Right atrium auricular region (tissue), 2 donors: ENCODE measurements at regions not wholly inside any gene's neighbourhood (a gene's known extent, or its start where the extent isn't known, plus 50 kb on each side); places are given as distances from the start of the nearest gene placed in this dataset.

Experiments
- DNase-seq: peaks from one replicate; pipeline ENCODE4 v3.0.0-alpha.2; 2019; ENCODE audit warnings: low spot score
- H3K27ac ChIP-seq, 2 donors: fragments of 200-600 bp; sonication (generic); 1 replicate in 1 of 2; 2 replicates in 1 of 2; pipeline ENCODE4 v1.5.1; 2016 to 2019
- H3K27me3 ChIP-seq, 2 donors: fragments of 200-600 bp; sonication (generic); one replicate each; pipeline versions ENCODE4 v1.5.1 to v1.6.0; 2017 to 2019
- H3K36me3 ChIP-seq: fragments of 200-600 bp; sonication (generic); one replicate; pipeline ENCODE4 v1.5.1; 2016
- H3K4me1 ChIP-seq, 2 donors: fragments of 200-600 bp; sonication (generic); one replicate each; pipeline versions ENCODE4 v1.5.1 to v1.6.0; 2017 to 2019
- H3K4me3 ChIP-seq, 2 donors: fragments of 200-600 bp; sonication (generic); 1 replicate in 1 of 2; 2 replicates in 1 of 2; pipeline ENCODE4 v1.5.1; 2017 to 2019; ENCODE audit warnings: mild to moderate bottlenecking in 1 of 2, moderate library complexity in 1 of 2
- H3K9me3 ChIP-seq, 2 donors: fragments of 200-600 bp; sonication (generic); one replicate each; pipeline ENCODE4 v1.5.1; 2019
- CTCF ChIP-seq, 2 donors: fragments of 200-600 bp; sonication (generic); IDR thresholded peaks; one replicate each; pipeline ENCODE4 v1.5.1; 2019; ENCODE audit warnings: antibody characterized with exemption in 2 of 2

- Histone ChIP-seq H3K4me1 (no peaks in the 10 kb centered on the region), H3K27me3 (no peaks in the 10 kb centered on the region), H3K9me3 (no peaks in the 10 kb centered on the region), H3K4me3 (no peak overlapping the region), H3K36me3 (no peaks in the 10 kb centered on the region), H3K27ac (no peak overlapping the region)
- no peak for DNase-seq
- no peak for TF ChIP-seq CTCF (IDR thresholded peaks at IDR 0.05)
Measured at GRCh38 chr6:87995461-87995860, 52.2 kb upstream of the SPACA1 start.

GRCh38 chr6:87993356-87993755 lies 54.3 kb upstream of the SPACA1 start:
- TF ChIP-seq CTCF (IDR thresholded peaks at IDR 0.05), result no peak
- Histone ChIP-seq H3K27ac (no peak overlapping the region), H3K36me3 (no peaks in the 10 kb centered on the region), H3K27me3 (no peaks in the 10 kb centered on the region), H3K4me1 (no peaks in the 10 kb centered on the region), H3K4me3 (no peak overlapping the region), H3K9me3 (no peaks in the 10 kb centered on the region)
- no peak for DNase-seq

- no peak for TF ChIP-seq CTCF (IDR thresholded peaks at IDR 0.05)
- H3K27me3 ChIP-seq, result no peaks in the 10 kb centered on the region
- no peaks in the 10 kb centered on the region for H3K9me3 ChIP-seq
- H3K4me1 ChIP-seq, result no peaks in the 10 kb centered on the region
- no peak overlapping the region for H3K4me3 ChIP-seq
- no peaks in the 10 kb centered on the region for H3K36me3 ChIP-seq
- no peak overlapping the region for H3K27ac ChIP-seq
- no peak for DNase-seq
Measured at GRCh38 chr6:87990871-87991270, 56.8 kb upstream of the SPACA1 start.

GRCh38 chr6:87982134-87982533 lies 65.5 kb upstream of the SPACA1 start:
- no peaks in the 10 kb centered on the region for H3K9me3 ChIP-seq
- no peak for DNase-seq
- no peaks in the 10 kb centered on the region for H3K27me3 ChIP-seq
- H3K4me1 ChIP-seq, result no peaks in the 10 kb centered on the region
- no peak overlapping the region for H3K4me3 ChIP-seq
- TF ChIP-seq CTCF (IDR thresholded peaks at IDR 0.05), result no peak
- H3K36me3 ChIP-seq, result no peaks in the 10 kb centered on the region
- no peak overlapping the region for H3K27ac ChIP-seq

- Histone ChIP-seq H3K9me3 (no peaks in the 10 kb centered on the region), H3K4me1 (no peaks in the 10 kb centered on the region), H3K36me3 (no peaks in the 10 kb centered on the region), H3K27ac (no peak overlapping the region), H3K4me3 (no peak overlapping the region), H3K27me3 (no peaks in the 10 kb centered on the region)
- TF ChIP-seq CTCF (IDR thresholded peaks at IDR 0.05), result no peak
- no peak for DNase-seq
Measured at GRCh38 chr6:87979737-87980136, 67.9 kb upstream of the SPACA1 start.

- no peak overlapping the region for H3K4me3 ChIP-seq
- no peak for DNase-seq
- H3K36me3 ChIP-seq, result no peaks in the 10 kb centered on the region
- H3K4me1 ChIP-seq, result no peaks in the 10 kb centered on the region
- H3K27ac ChIP-seq, result no peak overlapping the region
- TF ChIP-seq CTCF (IDR thresholded peaks at IDR 0.05), result no peak
- no peaks in the 10 kb centered on the region for H3K27me3 ChIP-seq
- H3K9me3 ChIP-seq, result no peaks in the 10 kb centered on the region
Measured at GRCh38 chr6:87976616-87977015, 71.0 kb upstream of the SPACA1 start.
